Stimulated activated naive B cell treated with anti-CD40 and anti-IgM and Interleukin-4, amounts not matched to agents 10 μg/mL and 1 μg/mL and 100 μg/mL, for 72 hours (primary cell): ENCODE measurements at regions not wholly inside any gene's neighbourhood (a gene's known extent, or its start where the extent isn't known, plus 50 kb on each side); places are given as distances from the start of the nearest gene placed in this dataset.
"Not testable (repeated sequence)": the region's sequence is repeated elsewhere in the genome, so short reads cannot be mapped to it uniquely, and the experiment has no call there.

Source experiments
- ATAC-seq, 2 donors: fragments of 150-1000 bp; cut with Tn5 transposase; replicated peaks; 2 replicates each; pipeline ENCODE4 v1.10.0; 2021; ENCODE audit warnings: moderate library complexity in 1 of 2
- DNase-seq: peaks from one replicate; pipeline ENCODE4 v3.0.0; 2021
- H3K27ac Mint-ChIP-seq: one replicate; pipeline ENCODE4 v1.8.0; 2022; ENCODE audit warnings: mild to moderate bottlenecking, mixed read lengths
- H3K27me3 Mint-ChIP-seq, 2 donors: one replicate each; pipeline ENCODE4 v1.8.0; 2022; ENCODE audit warnings: mixed read lengths in 2 of 2
- H3K36me3 Mint-ChIP-seq, 2 donors: one replicate each; pipeline ENCODE4 v1.8.0; 2022; ENCODE audit warnings: mixed read lengths in 2 of 2, mild to moderate bottlenecking in 1 of 2
- H3K4me1 Mint-ChIP-seq, 2 donors: one replicate each; pipeline ENCODE4 v1.8.0; 2022; ENCODE audit warnings: mixed read lengths in 2 of 2, mild to moderate bottlenecking in 1 of 2
- H3K4me3 Mint-ChIP-seq, 2 donors: one replicate each; pipeline ENCODE4 v1.8.0; 2022; ENCODE audit warnings: mild to moderate bottlenecking in 2 of 2, mixed read lengths in 2 of 2, moderate library complexity in 1 of 2
- H3K9me3 Mint-ChIP-seq, 2 donors: one replicate each; pipeline ENCODE4 v1.8.0; 2022; ENCODE audit warnings: mixed read lengths in 2 of 2, mild to moderate bottlenecking in 1 of 2

DNA sequence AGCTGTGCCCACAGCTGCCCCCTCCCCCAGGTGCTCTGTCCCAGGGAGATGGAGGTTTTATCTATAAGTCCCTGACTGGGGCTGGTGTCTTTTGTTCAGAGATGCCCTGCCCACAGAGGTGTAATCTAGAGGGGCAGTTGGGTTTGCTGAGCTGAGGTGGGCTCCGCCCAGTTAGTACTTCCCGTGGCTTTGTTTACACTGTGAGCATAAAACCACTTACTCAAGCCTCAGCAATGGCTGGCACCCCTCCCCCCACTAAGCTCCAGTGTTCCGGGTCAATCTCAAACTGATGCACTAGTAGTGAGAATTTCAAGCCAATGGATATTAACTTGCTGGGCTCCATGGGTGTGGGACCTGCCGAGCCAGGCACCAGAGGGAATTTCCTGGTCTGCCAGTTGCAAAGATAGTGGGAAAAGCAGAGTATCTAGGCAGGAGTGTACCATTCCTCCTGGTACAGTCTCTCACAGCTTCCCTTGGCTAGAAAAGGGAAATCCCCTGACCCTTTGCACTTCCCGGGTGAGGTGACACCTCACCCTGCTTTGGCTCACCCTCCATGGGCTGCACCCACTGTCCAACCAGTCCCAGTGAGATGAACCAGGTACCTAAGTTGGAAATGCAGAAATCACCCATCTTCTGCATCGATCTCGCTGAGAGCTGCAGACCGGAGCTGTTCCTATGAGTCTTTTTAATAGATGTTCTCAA is 509.6 kb downstream of the TMEM38B start:
- not testable (repeated sequence) for DNase-seq, H3K36me3 Mint-ChIP-seq, ATAC-seq, H3K27ac Mint-ChIP-seq, H3K4me3 Mint-ChIP-seq, H3K4me1 Mint-ChIP-seq, H3K27me3 Mint-ChIP-seq
- H3K9me3 Mint-ChIP-seq = peaks cover 20 to 23% of the 10 kb centered on the region in 2 donors

- peaks cover 9 to 15% of the 10 kb centered on the region in 2 donors for H3K9me3 Mint-ChIP-seq
- ATAC-seq (peak in 1 of 2 donors; percentile 33), DNase-seq (no peak)
- H3K36me3 Mint-ChIP-seq = peaks cover 2 to 4% of the 10 kb centered on the region in 2 donors
- no peak overlapping the region for H3K4me3 Mint-ChIP-seq
- no peaks in the 10 kb centered on the region for H3K4me1 Mint-ChIP-seq
- no peaks in the 10 kb centered on the region for H3K27me3 Mint-ChIP-seq
- no peak overlapping the region for H3K27ac Mint-ChIP-seq
These were observed 513.0 kb downstream of the TMEM38B start for GRCh38 chr9:106207298-106207697.

DNA sequence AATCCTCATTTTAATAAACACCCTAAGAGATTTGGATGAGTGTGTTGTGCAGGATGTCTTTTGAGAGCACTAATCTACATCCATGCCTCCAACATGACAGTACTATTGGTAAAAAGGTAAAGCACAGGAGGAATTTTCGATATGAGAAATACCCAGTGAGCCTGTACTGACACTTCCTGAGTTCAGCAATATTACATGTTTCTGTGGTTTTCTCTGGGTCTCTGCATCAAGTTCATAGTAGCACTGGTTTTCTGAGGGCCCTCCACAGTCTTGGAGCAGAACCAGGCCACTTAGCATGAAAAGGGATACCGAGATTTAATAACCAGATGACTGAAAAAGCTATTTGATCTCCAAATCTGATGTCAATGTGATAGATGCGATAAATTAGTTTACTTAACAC is 524.1 kb downstream of the TMEM38B start:
- Mint-ChIP-seq H3K27me3 (no peaks in the 10 kb centered on the region), H3K4me3 (no peak overlapping the region), H3K4me1 (peaks cover 4 to 9% of the 10 kb centered on the region in 2 donors), H3K27ac (no peak overlapping the region), H3K9me3 (no peaks in the 10 kb centered on the region), H3K36me3 (no peaks in the 10 kb centered on the region)
- ATAC-seq (peak; percentile 19 to 57), DNase-seq (no peak)

GRCh38 chr9:106218854-106219253 is 524.5 kb downstream of the TMEM38B start:
- Mint-ChIP-seq H3K4me1 (peaks cover 4 to 9% of the 10 kb centered on the region in 2 donors), H3K36me3 (no peaks in the 10 kb centered on the region), H3K27ac (no peak overlapping the region), H3K27me3 (no peaks in the 10 kb centered on the region), H3K9me3 (no peaks in the 10 kb centered on the region), H3K4me3 (no peak overlapping the region)
- peak; percentile 57 to 59 for ATAC-seq
- no peak for DNase-seq

GRCh38 chr9:106220415-106220814 is 526.1 kb downstream of the TMEM38B start:
- DNase-seq (no peak), ATAC-seq (no peak)
- no peaks in the 10 kb centered on the region for H3K9me3 Mint-ChIP-seq
- H3K27ac Mint-ChIP-seq = no peak overlapping the region
- no peaks in the 10 kb centered on the region for H3K27me3 Mint-ChIP-seq
- H3K4me1 Mint-ChIP-seq = peaks cover 4 to 9% of the 10 kb centered on the region in 2 donors
- H3K4me3 Mint-ChIP-seq = no peak overlapping the region
- no peaks in the 10 kb centered on the region for H3K36me3 Mint-ChIP-seq

DNA sequence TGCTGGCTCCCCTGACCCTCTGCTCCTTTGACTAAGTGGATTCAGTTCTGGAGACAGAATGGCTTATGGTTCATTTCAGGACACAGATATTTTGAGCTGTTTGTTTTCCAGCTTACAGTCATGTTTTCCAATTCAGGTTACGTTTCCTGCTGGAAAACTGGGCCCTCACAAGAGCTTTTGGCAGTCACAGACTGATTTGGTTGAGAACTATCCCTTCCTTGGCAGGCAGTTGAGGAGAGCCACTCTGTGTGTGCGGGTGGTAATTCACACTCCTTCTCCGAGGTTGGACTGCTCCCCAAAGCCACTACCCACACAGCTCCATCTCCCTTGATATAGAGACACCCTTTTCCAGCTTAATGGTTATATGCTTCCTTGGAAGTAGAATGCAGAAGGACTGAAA is 534.5 kb downstream of the TMEM38B start:
- H3K4me1 Mint-ChIP-seq = no peaks in the 10 kb centered on the region
- no peaks in the 10 kb centered on the region for H3K27me3 Mint-ChIP-seq
- H3K4me3 Mint-ChIP-seq = no peak overlapping the region
- peaks cover 3 to 5% of the 10 kb centered on the region in 2 donors for H3K9me3 Mint-ChIP-seq
- no peaks in the 10 kb centered on the region for H3K36me3 Mint-ChIP-seq
- ATAC-seq = no peak
- H3K27ac Mint-ChIP-seq = no peak overlapping the region
- DNase-seq = no peak

- peaks cover 5 to 8% of the 10 kb centered on the region in 2 donors for H3K9me3 Mint-ChIP-seq
- no peaks in the 10 kb centered on the region for H3K36me3 Mint-ChIP-seq
- H3K27me3 Mint-ChIP-seq = no peaks in the 10 kb centered on the region
- H3K4me1 Mint-ChIP-seq = no peaks in the 10 kb centered on the region
- no peak overlapping the region for H3K27ac Mint-ChIP-seq
- no peak overlapping the region for H3K4me3 Mint-ChIP-seq
- DNase-seq (no peak), ATAC-seq (no peak)
These were observed 538.8 kb downstream of the TMEM38B start for GRCh38 chr9:106233116-106233515.

DNA sequence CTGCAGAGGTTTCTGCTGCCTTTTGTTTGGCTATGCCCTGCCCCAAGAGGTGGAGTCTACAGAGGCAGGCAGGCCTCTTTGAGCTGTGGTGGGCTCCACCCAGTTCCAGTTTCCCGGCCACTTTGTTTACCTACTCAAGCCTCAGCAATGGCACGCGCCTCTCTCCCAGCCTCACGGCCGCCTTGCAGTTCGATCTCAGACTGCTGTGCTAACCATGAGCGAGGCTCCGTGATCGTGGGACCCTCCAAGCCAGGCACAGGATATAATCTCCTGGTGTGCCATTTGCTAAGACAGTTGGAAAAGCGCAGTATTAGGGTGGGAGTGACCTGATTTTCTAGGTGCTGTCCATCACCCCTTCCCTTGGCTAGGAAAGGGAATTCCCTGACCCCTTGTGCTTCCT is 566.6 kb downstream of the TMEM38B start:
- DNase-seq, H3K9me3 Mint-ChIP-seq, H3K27ac Mint-ChIP-seq, H3K4me1 Mint-ChIP-seq, H3K27me3 Mint-ChIP-seq, H3K36me3 Mint-ChIP-seq, H3K4me3 Mint-ChIP-seq, ATAC-seq: not testable (repeated sequence)

- ATAC-seq (no peak), DNase-seq (no peak)
- no peak overlapping the region for H3K4me3 Mint-ChIP-seq
- H3K27ac Mint-ChIP-seq = no peak overlapping the region
- H3K4me1 Mint-ChIP-seq = no peaks in the 10 kb centered on the region
- no peaks in the 10 kb centered on the region for H3K27me3 Mint-ChIP-seq
- H3K9me3 Mint-ChIP-seq = peaks cover 6 to 7% of the 10 kb centered on the region in 2 donors
- no peaks in the 10 kb centered on the region for H3K36me3 Mint-ChIP-seq
These were observed 583.6 kb downstream of the TMEM38B start for GRCh38 chr9:106277966-106278365.

DNA sequence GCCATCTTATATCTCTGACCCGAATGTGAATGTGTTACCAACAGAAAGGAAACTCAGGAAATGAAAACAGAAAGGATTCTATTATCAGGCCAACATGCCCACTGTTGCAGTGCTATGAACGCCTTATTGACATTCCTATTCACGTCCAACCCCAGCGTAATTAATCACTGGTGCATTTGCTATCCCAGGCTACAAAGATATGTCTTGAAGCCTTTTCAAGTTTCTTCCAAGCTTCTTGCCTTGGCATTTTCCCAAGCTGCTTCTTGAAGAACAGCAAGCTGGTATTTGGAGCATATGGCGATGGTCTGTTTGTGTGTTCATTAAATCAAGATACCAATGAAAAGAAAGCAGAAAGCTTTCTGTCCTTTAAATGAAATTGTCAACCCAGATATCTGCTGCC is 579.2 kb upstream of the ZNF462 start:
- no peak overlapping the region for H3K4me3 Mint-ChIP-seq
- H3K4me1 Mint-ChIP-seq = no peaks in the 10 kb centered on the region
- ATAC-seq (no peak), DNase-seq (no peak)
- no peaks in the 10 kb centered on the region for H3K27me3 Mint-ChIP-seq
- H3K36me3 Mint-ChIP-seq = no peaks in the 10 kb centered on the region
- peaks cover 0 to 1% of the 10 kb centered on the region in 2 donors for H3K9me3 Mint-ChIP-seq
- H3K27ac Mint-ChIP-seq = no peak overlapping the region

DNA sequence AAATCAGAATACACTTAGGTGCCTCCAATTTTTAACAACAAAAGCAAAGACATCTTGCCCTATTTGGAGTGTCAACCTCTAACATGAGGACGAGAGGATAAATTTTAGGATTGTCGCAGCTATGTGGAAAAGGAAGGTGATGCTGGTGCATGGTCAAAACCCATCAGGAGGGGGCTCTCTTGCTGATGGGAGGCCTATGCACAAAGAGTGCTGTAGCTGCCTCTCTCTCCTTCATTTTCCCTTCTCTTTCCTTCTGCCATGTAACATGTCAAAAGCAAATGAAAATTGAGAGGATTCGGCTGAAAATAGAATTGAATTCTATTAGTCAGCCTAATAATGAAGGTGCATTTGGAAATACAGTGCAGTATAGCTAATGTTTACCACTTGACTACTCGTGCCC is 578.7 kb upstream of the ZNF462 start:
- Mint-ChIP-seq H3K4me1 (no peaks in the 10 kb centered on the region), H3K27ac (no peak overlapping the region), H3K27me3 (no peaks in the 10 kb centered on the region), H3K36me3 (no peaks in the 10 kb centered on the region), H3K9me3 (peaks cover 0 to 1% of the 10 kb centered on the region in 2 donors), H3K4me3 (no peak overlapping the region)
- no peak for ATAC-seq
- DNase-seq = no peak

DNA sequence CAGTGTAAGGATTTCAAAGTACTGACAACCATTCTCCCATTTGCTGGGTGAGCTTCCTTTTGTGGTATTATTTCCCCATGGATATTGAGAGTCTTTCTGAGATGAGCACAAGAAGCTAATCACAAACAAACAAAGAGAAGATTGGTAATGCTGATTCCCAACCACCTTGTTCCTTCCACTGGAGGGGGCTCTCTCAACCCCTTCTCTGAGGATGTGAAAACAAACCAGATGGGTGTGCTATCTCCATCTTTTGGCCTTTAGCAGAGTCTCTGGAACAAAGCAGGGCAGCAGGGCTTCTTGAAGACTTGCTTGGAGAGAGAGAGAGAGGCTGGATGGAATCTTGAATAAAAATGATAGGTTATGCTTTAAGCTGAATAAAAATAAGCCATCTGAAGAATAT is 576.7 kb upstream of the ZNF462 start:
- Mint-ChIP-seq H3K4me1 (no peaks in the 10 kb centered on the region), H3K36me3 (no peaks in the 10 kb centered on the region), H3K9me3 (no peaks in the 10 kb centered on the region), H3K4me3 (no peak overlapping the region), H3K27me3 (no peaks in the 10 kb centered on the region), H3K27ac (no peak overlapping the region)
- ATAC-seq = no peak
- no peak for DNase-seq

DNA sequence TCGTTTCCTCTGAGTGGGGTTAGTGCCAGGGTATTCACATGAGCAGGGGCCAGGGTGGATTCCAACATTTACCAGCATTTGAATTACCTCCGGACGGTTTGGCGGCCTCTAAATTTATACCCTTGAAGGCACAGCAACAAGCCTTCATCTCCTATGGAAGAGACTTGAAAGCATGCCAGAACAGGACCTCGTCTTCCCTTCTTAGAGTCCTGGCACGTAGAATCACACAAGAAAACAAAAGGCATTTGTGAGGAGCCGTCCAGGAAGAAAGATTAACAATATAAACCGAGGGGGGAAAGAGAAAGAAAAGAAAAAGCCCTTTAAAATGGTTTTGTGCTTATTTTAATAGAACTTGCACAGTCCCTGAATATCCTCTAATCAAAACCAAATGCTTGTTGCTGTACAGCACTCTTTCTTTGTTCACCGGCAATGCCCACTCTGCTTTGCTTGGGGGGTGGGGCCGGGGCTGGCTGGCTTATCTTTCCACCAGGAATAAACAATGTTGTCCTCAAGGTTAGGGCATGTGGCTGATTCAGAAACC is 575.8 kb upstream of the ZNF462 start:
- H3K36me3 Mint-ChIP-seq = no peaks in the 10 kb centered on the region
- no peak overlapping the region for H3K4me3 Mint-ChIP-seq
- H3K27me3 Mint-ChIP-seq = no peaks in the 10 kb centered on the region
- H3K27ac Mint-ChIP-seq = no peak overlapping the region
- ATAC-seq (no peak), DNase-seq (no peak)
- H3K4me1 Mint-ChIP-seq = no peaks in the 10 kb centered on the region
- H3K9me3 Mint-ChIP-seq = no peaks in the 10 kb centered on the region

DNA sequence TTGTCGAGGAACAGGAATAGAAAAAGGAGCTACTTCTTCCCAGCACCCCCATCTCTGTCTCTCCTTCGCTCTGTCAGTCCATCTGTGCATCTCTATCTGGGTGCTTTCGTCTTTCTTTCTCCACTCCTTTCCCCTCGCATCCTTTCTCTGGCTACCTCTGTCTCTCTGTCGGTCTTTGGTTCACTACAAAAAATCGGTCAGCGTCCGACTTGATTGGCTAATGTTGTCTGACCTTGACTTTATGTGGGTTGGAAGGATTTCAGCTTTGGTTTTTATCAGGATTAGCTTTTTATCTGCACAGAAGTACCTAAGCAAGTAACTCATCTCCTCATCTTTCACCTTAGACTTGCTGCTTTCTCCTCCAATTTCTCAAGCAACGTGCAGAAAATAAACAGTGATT is 575.2 kb upstream of the ZNF462 start:
- ATAC-seq (no peak), DNase-seq (no peak)
- Mint-ChIP-seq H3K27me3 (no peaks in the 10 kb centered on the region), H3K27ac (no peak overlapping the region), H3K4me3 (no peak overlapping the region), H3K36me3 (no peaks in the 10 kb centered on the region), H3K4me1 (no peaks in the 10 kb centered on the region), H3K9me3 (no peaks in the 10 kb centered on the region)

DNA sequence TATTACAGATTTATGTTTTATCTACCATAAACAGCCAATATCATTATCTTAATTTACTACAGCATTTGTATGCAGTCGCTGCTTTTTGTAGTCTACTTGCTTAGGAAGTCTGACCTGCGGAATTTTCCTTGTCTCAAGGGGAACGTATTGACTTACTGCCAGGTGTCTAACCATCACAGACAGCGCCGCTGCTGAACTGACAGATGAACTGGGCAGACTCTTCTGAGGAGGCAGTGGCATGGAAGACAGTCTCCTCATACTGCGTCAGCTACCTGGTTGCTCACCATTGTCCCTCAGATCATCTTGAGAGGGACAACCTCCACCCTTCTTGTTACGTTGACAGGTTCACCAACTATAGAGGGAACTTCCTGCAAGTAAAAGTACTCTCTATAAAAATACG is 574.3 kb upstream of the ZNF462 start:
- H3K4me3 Mint-ChIP-seq = no peak overlapping the region
- no peaks in the 10 kb centered on the region for H3K36me3 Mint-ChIP-seq
- ATAC-seq = no peak
- no peak overlapping the region for H3K27ac Mint-ChIP-seq
- DNase-seq = no peak
- no peaks in the 10 kb centered on the region for H3K9me3 Mint-ChIP-seq
- no peaks in the 10 kb centered on the region for H3K27me3 Mint-ChIP-seq
- H3K4me1 Mint-ChIP-seq = no peaks in the 10 kb centered on the region
